Neural cell (in vitro differentiated cells): ENCODE measurements at regions not wholly inside any gene's neighbourhood (a gene's known extent, or its start where the extent isn't known, plus 50 kb on each side); places are given as distances from the start of the nearest gene placed in this dataset.

Experiments used
- H2AFZ ChIP-seq: fragments of 200-600, 300-800 bp; sonication (generic), shearing (Covaris generic); 2 replicates; pipeline ENCODE4 v1.6.0; 2014; ENCODE audit warnings: low read depth, mild to moderate bottlenecking, antibody characterized with exemption, low read length, moderate library complexity
- H3F3A ChIP-seq: fragments of 200-600 bp; shearing (Covaris generic); 2 replicates; pipeline ENCODE4 v1.6.1; 2016; ENCODE audit warnings: mild to moderate bottlenecking, moderate library complexity, mixed read lengths, antibody characterized with exemption, low read length; ENCODE audit not compliant: insufficient read depth, poor library complexity, severe bottlenecking
- H3K27ac ChIP-seq: fragments of 200-600, 300-800 bp; sonication (generic), shearing (Covaris generic); 2 replicates; pipeline ENCODE4 v1.5.1; 2014; ENCODE audit warnings: mild to moderate bottlenecking, low read length, moderate library complexity
- H3K27me3 ChIP-seq: fragments of 300-800, 200-600 bp; sonication (generic), shearing (Covaris generic); 2 replicates; pipeline ENCODE4 v1.6.0; 2014; ENCODE audit warnings: mild to moderate bottlenecking, low read depth, low read length, moderate library complexity; ENCODE audit not compliant: insufficient read depth
- H3K36me3 ChIP-seq: fragments of 300-800, 200-600 bp; sonication (generic), shearing (Covaris generic); 2 replicates; pipeline ENCODE4 v1.5.1; 2014; ENCODE audit warnings: mild to moderate bottlenecking, antibody characterized with exemption, low read length, moderate library complexity; ENCODE audit not compliant: insufficient read depth
- H3K4me2 ChIP-seq: fragments of 300-800, 200-600 bp; sonication (generic), shearing (Covaris generic); 2 replicates; pipeline ENCODE4 v1.6.0; 2014; ENCODE audit warnings: mild to moderate bottlenecking, low read length
- H3K4me3 ChIP-seq: fragments of 300-800, 200-600 bp; sonication (generic), shearing (Covaris generic); 2 replicates; pipeline ENCODE4 v1.5.1; 2014; ENCODE audit warnings: mild to moderate bottlenecking, low read length, moderate library complexity
- H3K79me2 ChIP-seq: fragments of 200-600 bp; shearing (Covaris generic); replicated peaks from 2 replicates; pipeline ENCODE4 v1.6.0; 2014; ENCODE audit warnings: mild to moderate bottlenecking, low read length, moderate library complexity; ENCODE audit not compliant: insufficient read depth
- H3K9ac ChIP-seq: fragments of 300-800, 200-600 bp; sonication (generic), shearing (Covaris generic); 2 replicates; pipeline ENCODE4 v1.6.1; 2016; ENCODE audit warnings: mild to moderate bottlenecking, low read length, mixed read lengths
- H3K9me2 ChIP-seq: fragments of 200-600 bp; shearing (Covaris generic); 2 replicates; pipeline ENCODE4 v1.6.1; 2016; ENCODE audit warnings: mild to moderate bottlenecking, low read length, mixed read lengths; ENCODE audit not compliant: insufficient read depth
- H3K9me3 ChIP-seq: fragments of 200-600, 300-800 bp; sonication (generic), shearing (Covaris generic); 2 replicates; pipeline ENCODE4 v1.6.1; 2016; ENCODE audit warnings: mild to moderate bottlenecking, mixed run types, low read length, moderate library complexity, mixed read lengths
- H4K20me1 ChIP-seq: fragments of 200-600 bp; shearing (Covaris generic); 2 replicates; pipeline ENCODE4 v1.6.1; 2016; ENCODE audit warnings: mild to moderate bottlenecking, mixed run types; ENCODE audit not compliant: insufficient read depth
- EP300 ChIP-seq: fragments of 450-650 bp; conservative IDR thresholded peaks from 2 replicates; pipeline ENCODE4 v1.6.1; 2014; ENCODE audit warnings: antibody characterized with exemption, mild to moderate bottlenecking, moderate library complexity; ENCODE audit not compliant: poor library complexity, severe bottlenecking
- EZH2 ChIP-seq: fragments of 200-600, 300-800 bp; shearing (Covaris generic), sonication (generic); IDR thresholded peaks from 2 replicates; pipeline ENCODE4 v1.6.1; 2014; ENCODE audit warnings: antibody characterized with exemption, low read length, borderline replicate concordance, mild to moderate bottlenecking; ENCODE audit not compliant: insufficient read depth, poor library complexity, severe bottlenecking
- MXI1 ChIP-seq: fragments of 450-650 bp; conservative IDR thresholded peaks from 2 replicates; pipeline ENCODE4 v1.6.1; 2014; ENCODE audit warnings: antibody characterized with exemption, mild to moderate bottlenecking; ENCODE audit not compliant: poor library complexity, severe bottlenecking
- POLR2AphosphoS5 ChIP-seq: IDR thresholded peaks from 2 replicates; pipeline ENCODE4 v1.6.1; 2012
- RAD21 ChIP-seq: fragments of 450-650 bp; conservative IDR thresholded peaks from 2 replicates; pipeline ENCODE4 v1.6.1; 2014; ENCODE audit warnings: antibody characterized with exemption, mild to moderate bottlenecking, moderate library complexity
- REST ChIP-seq: IDR thresholded peaks from 2 replicates; pipeline ENCODE4 v1.6.1; 2012; ENCODE audit warnings: borderline replicate concordance
- SMC3 ChIP-seq: fragments of 450-650 bp; conservative IDR thresholded peaks from 2 replicates; pipeline ENCODE4 v1.6.1; 2014; ENCODE audit warnings: antibody characterized with exemption, mild to moderate bottlenecking, moderate library complexity; ENCODE audit not compliant: poor library complexity
- TAF1 ChIP-seq: IDR thresholded peaks from 2 replicates; pipeline ENCODE4 v1.6.1; 2012; ENCODE audit warnings: low read depth
- TF ChIP-seq, protein P1 (sequence below): fragments of 450-650 bp; IDR thresholded peaks from 2 replicates; pipeline ENCODE4 v1.5.1; 2014; ENCODE audit warnings: antibody characterized with exemption, mild to moderate bottlenecking, moderate library complexity; ENCODE audit not compliant: poor library complexity, severe bottlenecking

DNA sequence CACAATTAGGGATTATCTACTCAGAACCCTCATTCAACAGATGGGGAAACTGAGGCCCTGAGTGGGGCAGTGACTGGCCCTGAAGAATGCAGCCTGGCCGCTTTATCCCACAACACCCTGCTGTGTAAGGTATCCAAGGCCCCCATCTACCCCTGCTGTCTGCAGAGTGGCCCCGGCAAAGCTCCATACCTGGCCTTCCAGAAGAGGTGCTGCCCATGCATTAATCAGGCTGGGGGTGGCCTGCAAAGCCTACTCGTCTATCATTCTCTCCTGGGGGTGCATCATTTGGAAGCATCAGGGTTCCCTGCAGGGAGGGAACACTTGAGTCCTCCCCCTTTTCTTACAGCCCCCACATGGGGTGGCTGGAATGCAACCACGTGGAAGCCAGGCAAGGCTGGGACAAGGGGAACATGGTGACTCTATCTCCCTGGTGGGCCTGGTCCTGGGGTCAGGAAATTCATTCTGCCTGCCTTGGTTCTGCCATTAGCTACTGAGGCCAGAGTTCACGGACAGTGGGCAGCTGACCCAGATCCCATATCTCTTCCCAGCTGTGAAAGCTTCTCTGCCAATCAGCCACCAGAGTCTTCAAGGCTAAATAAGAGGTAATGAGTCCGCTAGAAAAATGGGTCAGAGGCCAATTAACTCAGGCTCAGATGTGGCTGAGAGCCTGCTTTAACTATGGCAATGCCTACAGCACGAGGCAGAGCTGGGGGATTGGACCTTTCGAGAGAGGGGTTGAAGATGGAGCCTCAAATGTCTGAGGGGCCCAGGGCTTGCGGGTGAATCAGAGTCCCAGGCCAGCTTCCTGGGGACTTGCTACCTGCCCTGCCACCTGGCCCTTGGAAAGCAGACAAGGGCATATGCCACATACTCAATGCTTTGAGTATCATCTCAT is 72.3 kb upstream of the TOX2 start:
- H3K4me3 ChIP-seq, result no peak overlapping the region

GRCh38 chr20:43840382-43841070 is 74.1 kb upstream of the TOX2 start:
- Histone ChIP-seq H3K9me3 (no peaks in the 10 kb centered on the region), H3K9ac (no peak overlapping the region), H3K27me3 (no peaks in the 10 kb centered on the region), H3K27ac (no peak overlapping the region), H3K9me2 (no peaks in the 10 kb centered on the region), H3K4me3 (no peak overlapping the region), H3K36me3 (no peaks in the 10 kb centered on the region), H3K79me2 (no peaks in the 10 kb centered on the region), H2AFZ (no peak overlapping the region), H3K4me2 (no peak overlapping the region), H4K20me1 (no peaks in the 10 kb centered on the region), H3F3A (no peaks in the 10 kb centered on the region)
- TF ChIP-seq RAD21 (no peak), MXI1 (no peak), REST (no peak), TAF1 (no peak), SMC3 (no peak), EZH2 (no peak), POLR2AphosphoS5 (no peak), EP300 (no peak)
- TF ChIP-seq, protein P1, sequence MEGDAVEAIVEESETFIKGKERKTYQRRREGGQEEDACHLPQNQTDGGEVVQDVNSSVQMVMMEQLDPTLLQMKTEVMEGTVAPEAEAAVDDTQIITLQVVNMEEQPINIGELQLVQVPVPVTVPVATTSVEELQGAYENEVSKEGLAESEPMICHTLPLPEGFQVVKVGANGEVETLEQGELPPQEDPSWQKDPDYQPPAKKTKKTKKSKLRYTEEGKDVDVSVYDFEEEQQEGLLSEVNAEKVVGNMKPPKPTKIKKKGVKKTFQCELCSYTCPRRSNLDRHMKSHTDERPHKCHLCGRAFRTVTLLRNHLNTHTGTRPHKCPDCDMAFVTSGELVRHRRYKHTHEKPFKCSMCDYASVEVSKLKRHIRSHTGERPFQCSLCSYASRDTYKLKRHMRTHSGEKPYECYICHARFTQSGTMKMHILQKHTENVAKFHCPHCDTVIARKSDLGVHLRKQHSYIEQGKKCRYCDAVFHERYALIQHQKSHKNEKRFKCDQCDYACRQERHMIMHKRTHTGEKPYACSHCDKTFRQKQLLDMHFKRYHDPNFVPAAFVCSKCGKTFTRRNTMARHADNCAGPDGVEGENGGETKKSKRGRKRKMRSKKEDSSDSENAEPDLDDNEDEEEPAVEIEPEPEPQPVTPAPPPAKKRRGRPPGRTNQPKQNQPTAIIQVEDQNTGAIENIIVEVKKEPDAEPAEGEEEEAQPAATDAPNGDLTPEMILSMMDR, result no peak

More for the DNA sequence above, 72.3 kb upstream of the TOX2 start:
- no peaks in the 10 kb centered on the region for H3F3A ChIP-seq
- no peak overlapping the region for H2AFZ ChIP-seq
- no peaks in the 10 kb centered on the region for H3K79me2 ChIP-seq
- H3K9me3 ChIP-seq, result no peaks in the 10 kb centered on the region
- no peak for TF ChIP-seq MXI1
- no peak for TF ChIP-seq EP300
- TF ChIP-seq SMC3, result no peak
- no peak for TF ChIP-seq RAD21
- H3K4me2 ChIP-seq, result no peak overlapping the region
- no peaks in the 10 kb centered on the region for H3K27me3 ChIP-seq
- H3K9ac ChIP-seq, result no peak overlapping the region
- H3K9me2 ChIP-seq, result no peaks in the 10 kb centered on the region
- H4K20me1 ChIP-seq, result no peaks in the 10 kb centered on the region
- H3K36me3 ChIP-seq, result no peaks in the 10 kb centered on the region
- H3K27ac ChIP-seq, result no peak overlapping the region
